ENCODE measurements at regions not wholly inside any gene's neighbourhood (a gene's known extent, or its start where the extent isn't known, plus 50 kb on each side); places are given as distances from the start of the nearest gene placed in this dataset.

- no peaks in the 10 kb centered on the region for H3K36me3 ChIP-seq (ENCODE audit: insufficient read depth)
- no peaks in the 10 kb centered on the region for H3K27me3 ChIP-seq (ENCODE audit: insufficient read depth, low read depth)
- no peak overlapping the region for H2AFZ ChIP-seq (ENCODE audit: low read depth)
- H4K20me1 ChIP-seq (ENCODE audit: insufficient read depth) = no peaks in the 10 kb centered on the region; the same call in 1 of the 2 replicates
- no peaks in the 10 kb centered on the region for H3K4me1 ChIP-seq (ENCODE audit: low read depth, poor library complexity, severe bottlenecking)
- no peak overlapping the region for H3K9ac ChIP-seq
- no peak for TF ChIP-seq CTCF (conservative IDR thresholded peaks at IDR 0.05; ENCODE audit: low read depth, low read length)
- H3K79me2 ChIP-seq (ENCODE audit: insufficient read depth, low read depth) = no peaks in the 10 kb centered on the region
- H3K4me3 ChIP-seq (IDR thresholded peaks at IDR 0.05; ENCODE audit: insufficient read depth, low read depth, low read length) = no peak overlapping the region
- no peak overlapping the region for H3K27ac ChIP-seq
- no peak overlapping the region for H3K4me2 ChIP-seq
Observed at GRCh38 chr18:34957864-34958259, 83.4 kb upstream of the MAPRE2 start.

DNA sequence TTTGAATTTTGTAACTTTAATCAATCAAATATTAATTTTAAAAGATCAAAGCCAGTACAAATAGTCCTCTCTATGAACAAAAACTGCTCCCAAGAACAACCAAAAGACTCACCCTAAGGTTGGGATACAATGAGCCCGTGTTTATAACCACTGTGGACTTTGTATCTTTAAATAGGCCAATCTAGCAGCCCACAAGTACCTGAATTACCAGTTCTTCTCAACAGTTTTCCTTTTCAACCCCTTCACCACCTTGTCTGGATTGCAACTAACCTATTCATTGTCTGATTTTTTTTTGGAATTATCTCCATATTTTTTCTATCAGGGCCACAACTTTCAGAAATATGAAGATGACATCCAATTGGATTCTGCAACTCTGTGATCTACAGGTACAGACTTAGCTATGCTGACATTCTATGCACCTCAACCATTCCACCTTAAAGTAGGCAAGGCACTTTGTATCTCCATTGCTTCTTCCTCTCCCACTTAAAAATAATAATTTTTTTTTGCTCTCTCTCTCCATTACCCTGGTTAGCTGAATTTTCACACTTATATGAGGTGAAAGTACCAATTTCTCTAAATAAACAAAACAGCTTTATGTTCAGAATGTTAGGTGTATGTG is 81.9 kb upstream of the MAPRE2 start:
- Histone ChIP-seq H2AFZ (ENCODE audit: low read depth) (no peak overlapping the region), H3K79me2 (ENCODE audit: insufficient read depth, low read depth) (no peaks in the 10 kb centered on the region), H3K27me3 (ENCODE audit: insufficient read depth, low read depth) (no peaks in the 10 kb centered on the region), H3K4me1 (ENCODE audit: low read depth, poor library complexity, severe bottlenecking) (no peaks in the 10 kb centered on the region), H3K27ac (no peak overlapping the region), H3K36me3 (ENCODE audit: insufficient read depth) (no peaks in the 10 kb centered on the region), H3K4me3 (IDR thresholded peaks at IDR 0.05; ENCODE audit: insufficient read depth, low read depth, low read length) (no peak overlapping the region), H4K20me1 (ENCODE audit: insufficient read depth) (no peaks in the 10 kb centered on the region; the same call in 1 of the 2 replicates), H3K4me2 (no peak overlapping the region), H3K9ac (no peak overlapping the region)
- TF ChIP-seq CTCF (conservative IDR thresholded peaks at IDR 0.05; ENCODE audit: low read depth, low read length) = no peak

GRCh38 chr18:34959989-34960388 is 81.2 kb upstream of the MAPRE2 start:
- no peak for TF ChIP-seq CTCF (conservative IDR thresholded peaks at IDR 0.05; ENCODE audit: low read depth, low read length)

GRCh38 chr18:34965108-34965507 is 76.1 kb upstream of the MAPRE2 start:
- no peak overlapping the region for H3K9ac ChIP-seq
- no peaks in the 10 kb centered on the region for H3K36me3 ChIP-seq (ENCODE audit: insufficient read depth)
- H3K27ac ChIP-seq = no peak overlapping the region
- H3K4me3 ChIP-seq (IDR thresholded peaks at IDR 0.05; ENCODE audit: insufficient read depth, low read depth, low read length) = no peak overlapping the region
- H3K27me3 ChIP-seq (ENCODE audit: insufficient read depth, low read depth) = no peaks in the 10 kb centered on the region
- no peak overlapping the region for H2AFZ ChIP-seq (ENCODE audit: low read depth)
- no peak overlapping the region for H3K4me2 ChIP-seq
- H3K4me1 ChIP-seq (ENCODE audit: low read depth, poor library complexity, severe bottlenecking) = no peaks in the 10 kb centered on the region
- no peaks in the 10 kb centered on the region for H3K79me2 ChIP-seq (ENCODE audit: insufficient read depth, low read depth)
- H4K20me1 ChIP-seq (ENCODE audit: insufficient read depth) = no peaks in the 10 kb centered on the region
- TF ChIP-seq CTCF (conservative IDR thresholded peaks at IDR 0.05; ENCODE audit: low read depth, low read length) = no peak

More at GRCh38 chr18:34959989-34960388, 81.2 kb upstream of the MAPRE2 start:
- no peaks in the 10 kb centered on the region for H3K36me3 ChIP-seq (ENCODE audit: insufficient read depth)
- H3K9ac ChIP-seq = no peak overlapping the region
- H3K4me3 ChIP-seq (IDR thresholded peaks at IDR 0.05; ENCODE audit: insufficient read depth, low read depth, low read length) = no peak overlapping the region
- no peaks in the 10 kb centered on the region for H3K79me2 ChIP-seq (ENCODE audit: insufficient read depth, low read depth)
- no peak overlapping the region for H3K4me2 ChIP-seq
- no peak overlapping the region for H3K27ac ChIP-seq
- no peaks in the 10 kb centered on the region; the same call in 1 of the 2 replicates for H4K20me1 ChIP-seq (ENCODE audit: insufficient read depth)
- no peaks in the 10 kb centered on the region for H3K27me3 ChIP-seq (ENCODE audit: insufficient read depth, low read depth)
- H2AFZ ChIP-seq (ENCODE audit: low read depth) = no peak overlapping the region
- no peaks in the 10 kb centered on the region for H3K4me1 ChIP-seq (ENCODE audit: low read depth, poor library complexity, severe bottlenecking)
